Natural killer cell treated with Interleukin-12 subunit alpha and Interleukin-12 subunit beta and Interleukin-15 and Interleukin-18, amount 100 ng/mL, for 72 hours (primary cell): ENCODE measurements at regions not wholly inside any gene's neighbourhood (a gene's known extent, or its start where the extent isn't known, plus 50 kb on each side); places are given as distances from the start of the nearest gene placed in this dataset.
A peak's percentile ranks its signal among the peaks of the same experiment; 100 is the strongest.
"Not testable (repeated sequence)": the region's sequence is repeated elsewhere in the genome, so short reads cannot be mapped to it uniquely, and the experiment has no call there.

Source experiments
- ATAC-seq, 2 donors: fragments of 150-1000 bp; cut with Tn5 transposase in 1 of 2; sonication (Bioruptor Pico), chemical (Tn5 transposase) in 1 of 2; 2 replicates each; pipeline ENCODE4 v1.10.0; 2021
- DNase-seq: peaks from one replicate; pipeline ENCODE4 v3.0.0; 2022; ENCODE audit warnings: low spot score
- H3K27ac Mint-ChIP-seq, 2 donors: 1 replicate in 1 of 2; 2 replicates in 1 of 2; pipeline ENCODE4 v1.8.0; 2022; ENCODE audit warnings: mixed read lengths in 2 of 2, mild to moderate bottlenecking in 1 of 2, moderate library complexity in 1 of 2
- H3K27me3 Mint-ChIP-seq, 2 donors: 1 replicate in 1 of 2; 2 replicates in 1 of 2; pipeline ENCODE4 v1.8.0; 2022; ENCODE audit warnings: mixed read lengths in 2 of 2
- H3K36me3 Mint-ChIP-seq: one replicate; pipeline ENCODE4 v1.8.0; 2022; ENCODE audit warnings: mixed read lengths
- H3K4me1 Mint-ChIP-seq, 2 donors: 1 replicate in 1 of 2; 2 replicates in 1 of 2; pipeline ENCODE4 v1.8.0; 2022; ENCODE audit warnings: low read depth in 2 of 2, mixed read lengths in 2 of 2, mild to moderate bottlenecking in 1 of 2
- H3K4me3 Mint-ChIP-seq: one replicate; pipeline ENCODE4 v1.8.0; 2022; ENCODE audit warnings: mixed read lengths
- H3K9me3 Mint-ChIP-seq: 2 replicates; pipeline ENCODE4 v1.8.0; 2022; ENCODE audit warnings: mixed read lengths

GRCh38 chr1:91099746-91100621 lies 78.1 kb upstream of the ZNF644 start:
- peaks cover 17 to 31% of the 10 kb centered on the region in 2 donors for H3K4me1 Mint-ChIP-seq
- H3K27ac Mint-ChIP-seq, result peak overlapping the region in 1 of 2 donors; percentile 10
- peak overlapping the region; percentile 53 for H3K4me3 Mint-ChIP-seq
- H3K27me3 Mint-ChIP-seq, result peaks cover 34 to 38% of the 10 kb centered on the region in 2 donors
- H3K9me3 Mint-ChIP-seq, result no peaks in the 10 kb centered on the region
- no peaks in the 10 kb centered on the region for H3K36me3 Mint-ChIP-seq
- DNase-seq (no peak), ATAC-seq (peak; percentile 61 to 62)

- Mint-ChIP-seq H3K9me3 (no peaks in the 10 kb centered on the region), H3K36me3 (no peaks in the 10 kb centered on the region), H3K4me3 (peak overlapping the region; percentile 22), H3K4me1 (peaks cover 17 to 31% of the 10 kb centered on the region in 2 donors), H3K27me3 (peaks cover 35 to 39% of the 10 kb centered on the region in 2 donors), H3K27ac (no peak overlapping the region)
- DNase-seq, result no peak
- no peak for ATAC-seq
Observed at GRCh38 chr1:91098299-91098906, 76.6 kb upstream of the ZNF644 start.

- H3K9me3 Mint-ChIP-seq, ATAC-seq, H3K27ac Mint-ChIP-seq, DNase-seq, H3K36me3 Mint-ChIP-seq, H3K4me3 Mint-ChIP-seq: not testable (repeated sequence)
- H3K27me3 Mint-ChIP-seq, result peaks cover 34 to 37% of the 10 kb centered on the region in 2 donors
- peaks cover 14 to 25% of the 10 kb centered on the region in 2 donors for H3K4me1 Mint-ChIP-seq
Observed at GRCh38 chr1:91095321-91095720, 73.5 kb upstream of the ZNF644 start.

GRCh38 chr1:91092503-91092902 lies 70.7 kb upstream of the ZNF644 start:
- Mint-ChIP-seq H3K9me3 (no peaks in the 10 kb centered on the region), H3K4me1 (no peaks in the 10 kb centered on the region), H3K4me3 (no peak overlapping the region), H3K36me3 (no peaks in the 10 kb centered on the region), H3K27me3 (peaks cover 27 to 29% of the 10 kb centered on the region in 2 donors), H3K27ac (no peak overlapping the region)
- no peak for ATAC-seq
- no peak for DNase-seq

- peaks cover 27 to 29% of the 10 kb centered on the region in 2 donors for H3K27me3 Mint-ChIP-seq
- ATAC-seq (no peak), DNase-seq (no peak)
- no peaks in the 10 kb centered on the region for H3K36me3 Mint-ChIP-seq
- H3K27ac Mint-ChIP-seq, result no peak overlapping the region
- no peak overlapping the region for H3K4me3 Mint-ChIP-seq
- H3K9me3 Mint-ChIP-seq, result no peaks in the 10 kb centered on the region
- H3K4me1 Mint-ChIP-seq, result no peaks in the 10 kb centered on the region
Observed at GRCh38 chr1:91091812-91092211, 70.0 kb upstream of the ZNF644 start.

- no peaks in the 10 kb centered on the region for H3K36me3 Mint-ChIP-seq
- no peak overlapping the region for H3K27ac Mint-ChIP-seq
- ATAC-seq, result peak; percentile 20 to 43
- H3K4me3 Mint-ChIP-seq, result no peak overlapping the region
- H3K4me1 Mint-ChIP-seq, result peaks cover 4 to 5% of the 10 kb centered on the region in 2 donors
- H3K27me3 Mint-ChIP-seq, result peaks cover 14 to 16% of the 10 kb centered on the region in 2 donors
- DNase-seq, result no peak
- no peaks in the 10 kb centered on the region for H3K9me3 Mint-ChIP-seq
Observed at GRCh38 chr1:91080650-91081049, 58.8 kb upstream of the ZNF644 start.

- H3K36me3 Mint-ChIP-seq, result no peaks in the 10 kb centered on the region
- ATAC-seq (no peak), DNase-seq (no peak)
- H3K4me3 Mint-ChIP-seq, result no peak overlapping the region
- peaks cover 7 to 11% of the 10 kb centered on the region in 2 donors for H3K27me3 Mint-ChIP-seq
- no peaks in the 10 kb centered on the region for H3K9me3 Mint-ChIP-seq
- H3K27ac Mint-ChIP-seq, result no peak overlapping the region
- peaks cover 4 to 5% of the 10 kb centered on the region in 2 donors for H3K4me1 Mint-ChIP-seq
Observed at GRCh38 chr1:91078859-91079258, 57.0 kb upstream of the ZNF644 start.

- Mint-ChIP-seq H3K9me3 (no peaks in the 10 kb centered on the region), H3K27me3 (peaks cover 6 to 15% of the 10 kb centered on the region in 2 donors), H3K4me3 (no peak overlapping the region), H3K36me3 (no peaks in the 10 kb centered on the region), H3K4me1 (peaks cover 4 to 5% of the 10 kb centered on the region in 2 donors), H3K27ac (no peak overlapping the region)
- DNase-seq, result no peak
- no peak for ATAC-seq
Observed at GRCh38 chr1:91076834-91077233, 55.0 kb upstream of the ZNF644 start.

- H3K9me3 Mint-ChIP-seq, result no peaks in the 10 kb centered on the region
- no peak overlapping the region for H3K27ac Mint-ChIP-seq
- DNase-seq, result no peak
- peaks cover 4 to 5% of the 10 kb centered on the region in 2 donors for H3K4me1 Mint-ChIP-seq
- no peak overlapping the region for H3K4me3 Mint-ChIP-seq
- no peaks in the 10 kb centered on the region for H3K36me3 Mint-ChIP-seq
- H3K27me3 Mint-ChIP-seq, result peaks cover 11 to 22% of the 10 kb centered on the region in 2 donors
- ATAC-seq, result no peak
Observed at GRCh38 chr1:91075233-91076135, 53.6 kb upstream of the ZNF644 start.

GRCh38 chr1:91073299-91073698 lies 51.5 kb upstream of the ZNF644 start:
- Mint-ChIP-seq H3K4me1 (peaks cover 4 to 5% of the 10 kb centered on the region in 2 donors), H3K27ac (no peak overlapping the region), H3K4me3 (no peak overlapping the region), H3K9me3 (no peaks in the 10 kb centered on the region), H3K36me3 (no peaks in the 10 kb centered on the region), H3K27me3 (peaks cover 21 to 36% of the 10 kb centered on the region in 2 donors)
- no peak for ATAC-seq
- no peak for DNase-seq

GRCh38 chr1:91071838-91072237 lies 50.0 kb upstream of the ZNF644 start:
- no peaks in the 10 kb centered on the region for H3K9me3 Mint-ChIP-seq
- H3K4me3 Mint-ChIP-seq, result no peak overlapping the region
- peaks cover 21 to 33% of the 10 kb centered on the region in 2 donors for H3K27me3 Mint-ChIP-seq

More at GRCh38 chr1:91071838-91072237, 50.0 kb upstream of the ZNF644 start:
- no peak for ATAC-seq
- H3K4me1 Mint-ChIP-seq, result peaks cover under 1% of the 10 kb centered on the region in 2 donors
- no peaks in the 10 kb centered on the region for H3K36me3 Mint-ChIP-seq
- no peak for DNase-seq
- no peak overlapping the region for H3K27ac Mint-ChIP-seq
